GM12878 (cell line): ENCODE measurements at regions not wholly inside any gene's neighbourhood (a gene's known extent, or its start where the extent isn't known, plus 50 kb on each side); places are given as distances from the start of the nearest gene placed in this dataset.

Experiments
- ATAC-seq: fragments of 200-7000 bp; cut with Tn5 transposase; 3 replicates; pipeline ENCODE4 v1.9.1; 2020; ENCODE audit warnings: mild to moderate bottlenecking, moderate library complexity
- BruUV-seq: library from RNA; stranded (reverse); fragments of 400-500 nt; replicated peaks from 2 replicates; lab custom pipeline; 2021; lab: Mats Ljungman, UMichigan
- CTCF ChIA-PET: fragments of 300-600 bp; sonication (Branson Sonifier 250); formaldehyde crosslinking; extraction: SDS; loops from one replicate; lab custom pipeline; 2021; ENCODE audit warnings: inconsistent platforms; lab: Yijun Ruan, JAX
- POLR2A ChIA-PET: fragments of 350-600 bp; formaldehyde crosslinking; extraction: SDS; loops from one replicate; lab custom pipeline; 2021; ENCODE audit warnings: inconsistent platforms; lab: Charles Lee
- RAD21 ChIA-PET: fragments of 300-600 bp; sonication (Branson Sonifier 250); formaldehyde crosslinking; loops from one replicate; lab custom pipeline; 2023; ENCODE audit warnings: antibody characterized with exemption; ENCODE audit not compliant: unreplicated experiment; lab: Charles Lee
- SMC1A ChIA-PET: fragments of 300-600 bp; sonication (Branson Sonifier 250); formaldehyde crosslinking; loops from one replicate; lab custom pipeline; 2023; ENCODE audit not compliant: unreplicated experiment, uncharacterized antibody; lab: Charles Lee
- DNase-seq: peaks from one replicate; pipeline ENCODE4 v3.0.0-alpha.2; 2011; ENCODE audit warnings: low read depth, low spot score
- FAIRE-seq: peaks from 3 replicates; lab custom pipeline; 2011; peaks lifted over from hg19 to GRCh38; lab: Jason Lieb, UNC
- H2AFZ ChIP-seq: 2 replicates; pipeline ENCODE4 v1.6.0; 2011; ENCODE audit warnings: low read depth, low read length, control low read depth; ENCODE audit not compliant: control insufficient read depth
- H3K27ac ChIP-seq: 2 replicates; pipeline ENCODE4 v1.5.1; 2011; ENCODE audit warnings: control low read depth; ENCODE audit not compliant: control insufficient read depth, insufficient read depth
- H3K27me3 ChIP-seq, 2 experiments: replicated peaks in 1 of 2; 2 replicates each; pipeline versions ENCODE4 v1.6.0 to v1.6.1; 2011; ENCODE audit warnings: low read length in 1 of 2; ENCODE audit not compliant: control insufficient read depth in 2 of 2, insufficient read depth in 2 of 2
- H3K36me3 ChIP-seq, 2 experiments: 2 replicates each; pipeline ENCODE4 v1.5.1; 2011; ENCODE audit warnings: low read length in 1 of 2; ENCODE audit not compliant: control insufficient read depth in 2 of 2, insufficient read depth in 2 of 2
- H3K4me1 ChIP-seq: 2 replicates; pipeline ENCODE4 v1.6.1; 2011; ENCODE audit warnings: mild to moderate bottlenecking, low read length, moderate library complexity, mixed read lengths; ENCODE audit not compliant: control insufficient read depth, insufficient read depth
- H3K4me2 ChIP-seq: 2 replicates; pipeline ENCODE4 v1.6.0; 2011; ENCODE audit warnings: control low read depth; ENCODE audit not compliant: control insufficient read depth, insufficient read depth
- H3K4me3 ChIP-seq: fragments of 200-600 bp; sonication (generic); 2 replicates; pipeline ENCODE4 v1.5.1; 2016
- H3K79me2 ChIP-seq: 2 replicates; pipeline ENCODE4 v1.6.0; 2011; ENCODE audit warnings: low read length; ENCODE audit not compliant: control insufficient read depth, insufficient read depth
- H3K9ac ChIP-seq: 2 replicates; pipeline ENCODE4 v1.8.0; 2011; ENCODE audit warnings: low read length, control low read depth, mixed read lengths; ENCODE audit not compliant: control insufficient read depth, insufficient read depth
- H3K9me3 ChIP-seq: replicated peaks from 3 replicates; pipeline ENCODE4 v1.5.1; 2011; ENCODE audit warnings: mild to moderate bottlenecking, low read length; ENCODE audit not compliant: control insufficient read depth, insufficient read depth
- H4K20me1 ChIP-seq: 2 replicates; pipeline ENCODE4 v1.6.0; 2011; ENCODE audit not compliant: control insufficient read depth, insufficient read depth
- EGR1 ChIP-seq, 2 experiments: IDR thresholded peaks; 1 replicate in 1 of 2; 2 replicates in 1 of 2; pipeline ENCODE4 v1.6.1; 2011 to 2012; ENCODE audit warnings: low read depth in 2 of 2, low read length in 2 of 2, borderline replicate concordance in 1 of 2, mild to moderate bottlenecking in 1 of 2, moderate library complexity in 1 of 2
- FOXM1 ChIP-seq: IDR thresholded peaks from 2 replicates; pipeline ENCODE4 v1.6.1; 2012; ENCODE audit warnings: low read depth, mild to moderate bottlenecking, inconsistent platforms, low read length, moderate library complexity
- IRF3 ChIP-seq: fragments of 450-650 bp; IDR thresholded peaks from 2 replicates; pipeline ENCODE4 v1.6.1; 2014; ENCODE audit warnings: mild to moderate bottlenecking
- LARP7 ChIP-seq: fragments of 450-650 bp; IDR thresholded peaks from 2 replicates; pipeline ENCODE4 v1.6.1; 2017; ENCODE audit warnings: mild to moderate bottlenecking
- MAX ChIP-seq: IDR thresholded peaks from 2 replicates; pipeline ENCODE4 v1.6.1; 2012; ENCODE audit warnings: low read depth, low read length, improper control_type of control experiment
- NR2C1 ChIP-seq: fragments of 450-650 bp; IDR thresholded peaks from 2 replicates; pipeline ENCODE4 v1.6.1; 2017; ENCODE audit warnings: antibody characterized with exemption, mild to moderate bottlenecking, moderate library complexity
- PKNOX1 ChIP-seq: fragments of 450-650 bp; IDR thresholded peaks from 2 replicates; pipeline ENCODE4 v1.6.1; 2016; ENCODE audit warnings: mild to moderate bottlenecking
- POU2F2 ChIP-seq: IDR thresholded peaks from 3 replicates; pipeline ENCODE4 v1.6.1; 2011; ENCODE audit warnings: low read depth, mild to moderate bottlenecking, low read length, borderline replicate concordance
- PRDM15 ChIP-seq: fragments of 450-650 bp; formaldehyde crosslinking; IDR thresholded peaks from 2 replicates; pipeline ENCODE4 v1.4.0; 2020; ENCODE audit warnings: mild to moderate bottlenecking, moderate library complexity
- RCOR1 ChIP-seq: conservative IDR thresholded peaks from 2 replicates; pipeline ENCODE4 v1.6.1; 2012; ENCODE audit warnings: low read depth, low read length, improper control_type of control experiment
- SIX5 ChIP-seq: IDR thresholded peaks from 2 replicates; pipeline ENCODE4 v1.6.1; 2011; ENCODE audit warnings: mild to moderate bottlenecking, low read depth, low read length, moderate library complexity; ENCODE audit not compliant: severe bottlenecking
- SMAD1 ChIP-seq: fragments of 450-650 bp; IDR thresholded peaks from 2 replicates; pipeline ENCODE4 v1.6.1; 2018; ENCODE audit warnings: mild to moderate bottlenecking, low read depth; ENCODE audit not compliant: partially characterized antibody
- SRF ChIP-seq, 2 experiments: IDR thresholded peaks; 2 replicates each; pipeline ENCODE4 v1.6.1; 2011; ENCODE audit warnings: low read depth in 2 of 2, low read length in 2 of 2, mild to moderate bottlenecking in 1 of 2, moderate library complexity in 1 of 2
- ZZZ3 ChIP-seq: IDR thresholded peaks from 2 replicates; pipeline ENCODE4 v1.6.1; 2011; ENCODE audit warnings: low read depth; ENCODE audit not compliant: control insufficient read depth, insufficient read length
- WGBS: methylation state at CpG from one replicate; pipeline ENCODE4 v1.1.6; 2016; ENCODE audit warnings: low lambda C conversion rate; ENCODE audit not compliant: insufficient replicate concordance, insufficient coverage; ENCODE audit errors: missing lambda C conversion rate; 5-methylcytosine and 5-hydroxymethylcytosine counted together
- in situ Hi-C: fragments of 300-500 bp; cut with MboI; formaldehyde crosslinking; loops from 9 replicates; pipeline ENCODE4 v1.14.3; 2018; ENCODE audit warnings: mixed read lengths
- intact Hi-C: fragments of 100-400 bp; cut with micrococcal nuclease; formaldehyde crosslinking; loops from one replicate; pipeline ENCODE4 v1.14.2; 2022; ENCODE audit not compliant: unreplicated experiment

GRCh38 chr20:20795721-20796120, 83.3 kb upstream of the RALGAPA2 start (continued):
- TF ChIP-seq PRDM15 (CRISPR knock-in tag) (no peak), NR2C1 (no peak), SRF (IDR thresholded peaks at IDR 0.05; ENCODE audit: low read depth in 2 of 2, low read length in 2 of 2) (no peak), RCOR1 (no peak), ZZZ3 (no peak), IRF3 (no peak), MAX (no peak)

GRCh38 chr20:20795119-20795518, 82.7 kb upstream of the RALGAPA2 start:
- POLR2A ChIA-PET, result no interaction called here
- intact Hi-C loops (no loop called here), in situ Hi-C loops (no loop called here)

More at GRCh38 chr20:20795119-20795518, 82.7 kb upstream of the RALGAPA2 start:
- BruUV-seq, result no TSS peak
- TF ChIP-seq SMAD1, result no peak
- no peak for TF ChIP-seq POU2F2
- TF ChIP-seq SIX5, result no peak
- TF ChIP-seq LARP7, result no peak
- TF ChIP-seq EGR1 (IDR thresholded peaks at IDR 0.05; ENCODE audit: borderline replicate concordance in 1 of 2, low read depth in 2 of 2, low read length in 2 of 2), result no peak
- no peak for TF ChIP-seq FOXM1
- TF ChIP-seq PKNOX1, result no peak
- WGBS, result 2% methylated on average over 3 of the region's 3 CpGs
- no peak overlapping the region for H3K27ac ChIP-seq
- no peak for DNase-seq
- no peak for FAIRE-seq
- SMC1A ChIA-PET, result interaction anchor here (0.9 kb wide), 1 partner anchor 274 kb away, joined by 3 read pairs; no protein-coding TSS in a partner anchor
- ATAC-seq, result no peak
- no peaks in the 10 kb centered on the region for H3K4me1 ChIP-seq
- H4K20me1 ChIP-seq, result no peaks in the 10 kb centered on the region
- H3K4me3 ChIP-seq, result no peak overlapping the region
- H2AFZ ChIP-seq, result no peak overlapping the region
- H3K27me3 ChIP-seq, result no peaks in the 10 kb centered on the region
- H3K79me2 ChIP-seq, result no peaks in the 10 kb centered on the region
- RAD21 ChIA-PET, result no interaction called here
- no peaks in the 10 kb centered on the region for H3K36me3 ChIP-seq
- no peaks in the 10 kb centered on the region for H3K9me3 ChIP-seq
- CTCF ChIA-PET, result no interaction called here
- no peak overlapping the region for H3K9ac ChIP-seq
- H3K4me2 ChIP-seq, result no peak overlapping the region
